ENCODE measurements at regions not wholly inside any gene's neighbourhood (a gene's known extent, or its start where the extent isn't known, plus 50 kb on each side); places are given as distances from the start of the nearest gene placed in this dataset.

GRCh38 chr17:62907961-62908360 lies 58.1 kb upstream of the TANC2 start:
- TF ChIP-seq, protein P1, sequence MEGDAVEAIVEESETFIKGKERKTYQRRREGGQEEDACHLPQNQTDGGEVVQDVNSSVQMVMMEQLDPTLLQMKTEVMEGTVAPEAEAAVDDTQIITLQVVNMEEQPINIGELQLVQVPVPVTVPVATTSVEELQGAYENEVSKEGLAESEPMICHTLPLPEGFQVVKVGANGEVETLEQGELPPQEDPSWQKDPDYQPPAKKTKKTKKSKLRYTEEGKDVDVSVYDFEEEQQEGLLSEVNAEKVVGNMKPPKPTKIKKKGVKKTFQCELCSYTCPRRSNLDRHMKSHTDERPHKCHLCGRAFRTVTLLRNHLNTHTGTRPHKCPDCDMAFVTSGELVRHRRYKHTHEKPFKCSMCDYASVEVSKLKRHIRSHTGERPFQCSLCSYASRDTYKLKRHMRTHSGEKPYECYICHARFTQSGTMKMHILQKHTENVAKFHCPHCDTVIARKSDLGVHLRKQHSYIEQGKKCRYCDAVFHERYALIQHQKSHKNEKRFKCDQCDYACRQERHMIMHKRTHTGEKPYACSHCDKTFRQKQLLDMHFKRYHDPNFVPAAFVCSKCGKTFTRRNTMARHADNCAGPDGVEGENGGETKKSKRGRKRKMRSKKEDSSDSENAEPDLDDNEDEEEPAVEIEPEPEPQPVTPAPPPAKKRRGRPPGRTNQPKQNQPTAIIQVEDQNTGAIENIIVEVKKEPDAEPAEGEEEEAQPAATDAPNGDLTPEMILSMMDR (IDR thresholded peaks at IDR 0.05; ENCODE audit: unreplicated experiment) = no peak
- H3K27ac Mint-ChIP-seq (ENCODE audit: unreplicated experiment) = peak overlapping the region; percentile 57
- peak; percentile 56 for DNase-seq
- no peaks in the 10 kb centered on the region for H3K36me3 Mint-ChIP-seq (ENCODE audit: insufficient read depth, unreplicated experiment)
- no peak overlapping the region for H3K4me3 Mint-ChIP-seq (ENCODE audit: low read depth, unreplicated experiment)
- CTCF ChIA-PET = no interaction called here
- BruUV-seq (replicated peaks) = no TSS peak
- no peaks in the 10 kb centered on the region for H3K27me3 Mint-ChIP-seq (ENCODE audit: unreplicated experiment)
- peaks cover 21% of the 10 kb centered on the region for H3K4me1 Mint-ChIP-seq (ENCODE audit: low read depth, unreplicated experiment)
- intact Hi-C loops (cut with micrococcal nuclease; ENCODE audit: unreplicated experiment) = no loop called here
- peaks cover 5% of the 10 kb centered on the region for H3K9me3 Mint-ChIP-seq (ENCODE audit: low read depth, unreplicated experiment)

- DNase-seq = no peak
- Mint-ChIP-seq H3K27ac (ENCODE audit: unreplicated experiment) (peak overlapping the region; percentile 34), H3K4me3 (ENCODE audit: low read depth, unreplicated experiment) (no peak overlapping the region), H3K27me3 (ENCODE audit: unreplicated experiment) (no peaks in the 10 kb centered on the region), H3K36me3 (ENCODE audit: insufficient read depth, unreplicated experiment) (no peaks in the 10 kb centered on the region), H3K4me1 (ENCODE audit: low read depth, unreplicated experiment) (peaks cover 28% of the 10 kb centered on the region), H3K9me3 (ENCODE audit: low read depth, unreplicated experiment) (peaks cover 2% of the 10 kb centered on the region)
- TF ChIP-seq, protein P1 (IDR thresholded peaks at IDR 0.05; ENCODE audit: unreplicated experiment) = no peak
- CTCF ChIA-PET = no interaction called here
- intact Hi-C loops (cut with micrococcal nuclease; ENCODE audit: unreplicated experiment) = no loop called here
- BruUV-seq (replicated peaks) = no TSS peak
Measured at GRCh38 chr17:62906881-62907280, 59.2 kb upstream of the TANC2 start.

GRCh38 chr17:62905233-62905632 lies 60.8 kb upstream of the TANC2 start:
- Mint-ChIP-seq H3K9me3 (ENCODE audit: low read depth, unreplicated experiment) (no peaks in the 10 kb centered on the region), H3K4me1 (ENCODE audit: low read depth, unreplicated experiment) (peaks cover 28% of the 10 kb centered on the region), H3K4me3 (ENCODE audit: low read depth, unreplicated experiment) (no peak overlapping the region), H3K27ac (ENCODE audit: unreplicated experiment) (no peak overlapping the region), H3K36me3 (ENCODE audit: insufficient read depth, unreplicated experiment) (no peaks in the 10 kb centered on the region), H3K27me3 (ENCODE audit: unreplicated experiment) (no peaks in the 10 kb centered on the region)
- no peak for DNase-seq
- TF ChIP-seq, protein P1 (IDR thresholded peaks at IDR 0.05; ENCODE audit: unreplicated experiment) = no peak
- intact Hi-C loops (cut with micrococcal nuclease; ENCODE audit: unreplicated experiment) = no loop called here
- CTCF ChIA-PET = no interaction called here
- BruUV-seq (replicated peaks) = no TSS peak

DNA sequence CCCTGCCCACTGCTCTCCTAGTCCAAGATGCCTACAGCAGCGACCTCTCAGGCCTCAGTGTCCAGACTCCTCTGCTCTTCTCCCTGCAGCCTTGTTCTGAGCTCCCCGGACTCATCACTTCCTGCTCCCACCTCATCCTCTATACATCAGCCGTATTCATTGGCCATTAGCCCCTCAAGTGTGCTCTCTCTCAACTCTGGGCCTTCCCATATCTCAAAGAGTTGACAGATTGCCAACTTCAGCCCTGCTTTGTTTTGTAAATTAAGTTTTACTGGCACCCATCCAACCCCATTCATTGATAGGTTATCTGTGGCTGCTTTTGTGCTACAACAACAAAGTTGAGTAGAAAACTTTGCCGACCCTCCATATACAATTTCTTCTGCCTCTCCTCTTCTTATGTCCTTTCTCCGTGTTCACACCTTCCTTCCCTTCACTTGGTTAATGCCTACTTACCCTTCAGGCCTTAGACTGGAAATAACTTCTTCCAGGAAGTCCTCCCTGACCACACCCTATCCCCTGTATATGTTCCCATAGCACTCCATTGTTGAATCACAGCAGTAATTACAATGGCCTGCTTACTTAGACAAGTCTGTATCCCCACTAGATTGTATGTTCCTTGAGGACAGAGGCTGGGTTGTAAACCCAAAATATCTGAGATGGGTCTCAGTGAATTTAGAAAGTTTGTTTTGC lies 63.4 kb upstream of the TANC2 start:
- CTCF ChIA-PET = no interaction called here
- H3K27me3 Mint-ChIP-seq (ENCODE audit: unreplicated experiment) = no peaks in the 10 kb centered on the region
- H3K4me1 Mint-ChIP-seq (ENCODE audit: low read depth, unreplicated experiment) = peaks cover 19% of the 10 kb centered on the region
- H3K4me3 Mint-ChIP-seq (ENCODE audit: low read depth, unreplicated experiment) = no peak overlapping the region
- no peaks in the 10 kb centered on the region for H3K36me3 Mint-ChIP-seq (ENCODE audit: insufficient read depth, unreplicated experiment)
- peaks cover 2% of the 10 kb centered on the region for H3K9me3 Mint-ChIP-seq (ENCODE audit: low read depth, unreplicated experiment)
- no peak for DNase-seq
- no TSS peak for BruUV-seq (replicated peaks)
- H3K27ac Mint-ChIP-seq (ENCODE audit: unreplicated experiment) = no peak overlapping the region
- TF ChIP-seq, protein P1 (IDR thresholded peaks at IDR 0.05; ENCODE audit: unreplicated experiment) = no peak
- intact Hi-C loops (cut with micrococcal nuclease; ENCODE audit: unreplicated experiment) = no loop called here
